Activated naive CD8-positive, alpha-beta T cell treated with anti-CD3 and anti-CD28 coated beads, Interleukin-2, amount 50 U/mL, for 24 hours (primary cell): ENCODE measurements at regions not wholly inside any gene's neighbourhood (a gene's known extent, or its start where the extent isn't known, plus 50 kb on each side); places are given as distances from the start of the nearest gene placed in this dataset.

Source experiments
- ATAC-seq: fragments of 150-1000 bp; cut with Tn5 transposase; one replicate; pipeline ENCODE4 v1.10.0; 2021
- DNase-seq: peaks from one replicate; pipeline ENCODE4 v3.0.0; 2021
- H3K27ac Mint-ChIP-seq: one replicate; pipeline ENCODE4 v1.8.0; 2021; ENCODE audit warnings: mild to moderate bottlenecking, mixed read lengths
- H3K27me3 Mint-ChIP-seq: one replicate; pipeline ENCODE4 v1.8.0; 2021; ENCODE audit warnings: mixed read lengths
- H3K36me3 Mint-ChIP-seq: one replicate; pipeline ENCODE4 v1.8.0; 2021; ENCODE audit warnings: low read depth, mixed read lengths
- H3K4me1 Mint-ChIP-seq: one replicate; pipeline ENCODE4 v1.8.0; 2021; ENCODE audit warnings: mixed read lengths
- H3K4me3 Mint-ChIP-seq: one replicate; pipeline ENCODE4 v1.8.0; 2021; ENCODE audit warnings: mild to moderate bottlenecking, moderate library complexity, mixed read lengths
- H3K9me3 Mint-ChIP-seq: one replicate; pipeline ENCODE4 v1.8.0; 2021; ENCODE audit warnings: mixed read lengths

DNA sequence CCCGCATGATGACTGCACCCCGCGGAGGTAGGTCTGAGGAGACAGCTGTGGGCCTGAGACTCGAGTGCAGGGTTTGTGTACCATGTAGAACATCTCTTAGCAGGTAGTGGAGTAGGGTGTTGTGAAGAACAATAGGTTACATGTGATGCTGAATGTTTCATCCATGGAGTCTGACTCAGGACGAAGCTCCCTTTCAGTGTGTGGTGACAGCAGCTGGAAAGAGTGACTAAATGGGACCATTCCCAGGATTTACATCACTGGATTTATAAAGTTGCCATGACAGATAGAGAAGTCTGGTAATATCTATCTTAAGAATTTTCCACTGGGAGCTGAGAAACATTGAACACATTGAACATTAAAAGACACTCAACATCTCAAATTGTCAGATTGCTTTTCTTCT is 259.6 kb upstream of the RGS6 start:
- ATAC-seq: no peak
- H3K9me3 Mint-ChIP-seq: peaks cover 4% of the 10 kb centered on the region
- no peak overlapping the region for H3K27ac Mint-ChIP-seq
- no peak for DNase-seq
- no peaks in the 10 kb centered on the region for H3K27me3 Mint-ChIP-seq
- peaks cover 11% of the 10 kb centered on the region for H3K4me1 Mint-ChIP-seq
- H3K36me3 Mint-ChIP-seq: peaks cover 54% of the 10 kb centered on the region
- no peak overlapping the region for H3K4me3 Mint-ChIP-seq

DNA sequence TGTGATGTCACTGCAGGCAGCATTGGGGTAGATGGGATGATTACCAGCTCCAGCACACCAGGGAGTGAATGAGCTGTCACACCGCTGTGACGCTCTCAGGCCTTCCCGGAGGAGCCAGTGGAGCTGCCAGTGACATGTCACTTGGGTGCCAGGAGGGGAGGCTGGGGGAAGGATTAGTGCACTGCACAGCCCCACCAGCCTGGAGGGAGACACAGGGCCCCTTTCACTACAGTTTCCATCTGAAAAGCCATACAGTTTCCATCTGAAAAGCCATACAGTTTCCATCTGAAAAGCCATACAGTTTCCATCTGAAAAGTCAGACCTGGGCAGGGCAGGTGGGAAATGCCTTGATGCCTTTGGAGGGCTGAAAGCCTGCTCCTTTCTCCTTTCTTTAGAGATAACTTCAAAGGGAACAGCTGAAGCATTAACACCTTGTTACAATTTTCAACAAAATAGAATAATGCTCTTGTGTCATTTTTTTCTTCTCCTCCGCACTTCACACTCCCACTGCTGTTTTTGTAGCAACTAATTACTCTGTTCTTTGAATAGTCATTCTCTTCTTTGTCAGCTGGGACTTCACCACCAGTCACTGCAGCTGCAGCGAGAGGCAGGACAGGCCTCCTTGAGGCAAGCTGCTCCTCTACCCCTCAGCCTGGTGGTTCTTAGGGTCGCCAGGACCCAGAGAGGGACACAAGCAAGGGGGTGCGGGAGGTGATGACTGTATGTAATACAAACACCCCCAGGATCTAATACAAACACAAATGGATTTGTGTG is 256.9 kb upstream of the RGS6 start:
- ATAC-seq (peak; percentile 36), DNase-seq (no peak)
- peaks cover 11% of the 10 kb centered on the region for H3K4me1 Mint-ChIP-seq
- H3K27me3 Mint-ChIP-seq: no peaks in the 10 kb centered on the region
- peaks cover 74% of the 10 kb centered on the region for H3K36me3 Mint-ChIP-seq
- H3K27ac Mint-ChIP-seq: no peak overlapping the region
- H3K9me3 Mint-ChIP-seq: peaks cover 4% of the 10 kb centered on the region
- no peak overlapping the region for H3K4me3 Mint-ChIP-seq

- peaks cover 72% of the 10 kb centered on the region for H3K36me3 Mint-ChIP-seq
- H3K4me1 Mint-ChIP-seq: peaks cover 11% of the 10 kb centered on the region
- H3K9me3 Mint-ChIP-seq: peaks cover 4% of the 10 kb centered on the region
- ATAC-seq: no peak
- no peak for DNase-seq
- no peak overlapping the region for H3K4me3 Mint-ChIP-seq
- no peak overlapping the region for H3K27ac Mint-ChIP-seq
- no peaks in the 10 kb centered on the region for H3K27me3 Mint-ChIP-seq
These were observed 256.3 kb upstream of the RGS6 start for GRCh38 chr14:71675900-71676287.

DNA sequence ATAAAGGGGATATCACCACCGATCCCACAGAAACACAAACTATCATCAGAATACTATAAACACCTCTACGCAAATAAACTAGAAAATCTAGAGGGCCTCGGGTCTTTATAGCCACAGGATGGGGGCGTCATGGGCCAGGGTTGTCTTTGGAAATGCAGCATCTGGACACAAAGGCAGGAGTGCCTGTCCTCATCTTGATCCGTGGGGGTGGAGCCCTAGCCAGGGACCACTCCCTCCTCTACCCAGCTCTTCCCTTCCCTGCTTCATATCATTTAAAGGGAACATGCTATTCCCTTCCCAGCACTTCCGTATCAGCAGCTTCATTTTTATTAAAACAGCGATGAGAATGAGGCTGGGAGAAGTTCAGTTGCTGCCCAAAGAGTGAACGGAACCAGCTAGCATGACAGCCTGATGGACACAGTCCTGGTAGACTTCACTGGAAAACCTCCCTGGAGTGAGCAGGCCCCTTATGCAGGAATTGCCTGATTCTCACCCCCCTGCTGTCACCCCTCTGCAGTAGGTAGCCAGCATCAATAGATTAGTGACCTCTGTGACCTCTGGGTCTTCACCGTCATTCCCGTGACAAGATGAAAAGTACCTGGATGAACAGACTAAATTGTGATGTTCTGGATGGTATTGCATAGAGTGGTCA is 251.4 kb upstream of the RGS6 start:
- no peak overlapping the region for H3K27ac Mint-ChIP-seq
- H3K36me3 Mint-ChIP-seq: peaks cover 48% of the 10 kb centered on the region
- H3K9me3 Mint-ChIP-seq: no peaks in the 10 kb centered on the region

GRCh38 chr14:71682337-71682736 is 249.9 kb upstream of the RGS6 start:
- no peaks in the 10 kb centered on the region for H3K27me3 Mint-ChIP-seq
- H3K4me1 Mint-ChIP-seq: no peaks in the 10 kb centered on the region
- no peaks in the 10 kb centered on the region for H3K9me3 Mint-ChIP-seq
- peaks cover 46% of the 10 kb centered on the region for H3K36me3 Mint-ChIP-seq
- H3K4me3 Mint-ChIP-seq: no peak overlapping the region
- ATAC-seq (no peak), DNase-seq (no peak)
- no peak overlapping the region for H3K27ac Mint-ChIP-seq

More for the DNA sequence above, 251.4 kb upstream of the RGS6 start:
- no peaks in the 10 kb centered on the region for H3K4me1 Mint-ChIP-seq
- no peaks in the 10 kb centered on the region for H3K27me3 Mint-ChIP-seq
- ATAC-seq (no peak), DNase-seq (no peak)
- no peak overlapping the region for H3K4me3 Mint-ChIP-seq

GRCh38 chr14:71684323-71684722 is 247.9 kb upstream of the RGS6 start:
- Mint-ChIP-seq H3K4me1 (no peaks in the 10 kb centered on the region), H3K27me3 (no peaks in the 10 kb centered on the region), H3K9me3 (no peaks in the 10 kb centered on the region), H3K4me3 (no peak overlapping the region), H3K36me3 (peaks cover 29% of the 10 kb centered on the region), H3K27ac (no peak overlapping the region)
- no peak for DNase-seq
- no peak for ATAC-seq

DNA sequence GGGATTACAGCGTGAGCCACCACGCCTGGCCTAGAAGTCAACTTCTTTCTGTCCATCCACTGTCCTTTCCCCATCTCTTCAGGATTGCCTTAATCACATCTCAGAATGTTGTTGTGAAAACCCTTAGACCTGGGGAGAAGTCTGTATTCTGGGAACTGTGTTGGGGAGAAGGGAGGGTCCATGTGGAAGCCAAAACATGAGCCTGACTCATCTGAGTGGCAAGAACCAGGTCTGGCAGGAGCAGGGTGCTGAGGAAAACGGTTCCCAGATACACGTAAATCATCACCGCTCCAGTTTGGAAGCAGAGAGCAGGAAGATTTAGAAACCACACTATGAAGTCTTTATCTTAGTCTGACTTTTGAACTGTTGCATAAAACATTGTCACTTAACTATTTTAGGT is 245.6 kb upstream of the RGS6 start:
- no peaks in the 10 kb centered on the region for H3K9me3 Mint-ChIP-seq
- no peak overlapping the region for H3K27ac Mint-ChIP-seq
- H3K36me3 Mint-ChIP-seq: peaks cover 34% of the 10 kb centered on the region
- no peak overlapping the region for H3K4me3 Mint-ChIP-seq
- DNase-seq: no peak
- H3K27me3 Mint-ChIP-seq: no peaks in the 10 kb centered on the region
- ATAC-seq: no peak
- no peaks in the 10 kb centered on the region for H3K4me1 Mint-ChIP-seq

DNA sequence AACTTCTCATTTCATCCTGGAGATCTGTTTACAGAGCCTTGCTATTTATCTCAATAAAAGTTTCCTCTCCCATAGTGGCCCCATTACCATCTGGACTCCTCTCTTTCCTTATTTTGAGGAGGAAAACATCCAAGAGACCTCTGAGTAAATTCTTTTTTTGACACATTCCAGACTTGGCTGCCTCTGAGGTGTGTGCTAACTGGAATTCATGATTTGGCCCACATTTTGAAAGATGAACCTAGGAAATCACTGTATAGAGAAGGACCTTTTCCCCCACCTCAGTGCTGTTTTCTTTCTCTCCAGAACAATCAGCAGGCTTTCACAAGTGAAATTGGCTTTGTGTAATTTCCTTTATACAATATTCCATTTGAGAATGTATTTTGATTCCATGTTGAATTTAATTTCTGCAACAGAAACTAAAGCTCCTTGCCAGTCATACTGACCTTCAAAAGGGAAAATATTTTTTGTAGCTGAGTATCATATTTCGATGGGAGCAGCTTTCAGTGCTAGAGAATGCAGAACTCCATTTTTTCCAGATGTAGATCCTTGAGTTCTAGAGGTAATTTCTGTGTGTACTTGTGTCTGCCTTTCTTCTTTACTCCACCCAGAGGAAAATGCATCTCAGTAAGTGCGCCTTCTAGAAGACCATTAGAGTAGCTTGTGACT is 244.9 kb upstream of the RGS6 start:
- no peaks in the 10 kb centered on the region for H3K9me3 Mint-ChIP-seq
- DNase-seq: no peak
- H3K27me3 Mint-ChIP-seq: no peaks in the 10 kb centered on the region
- H3K27ac Mint-ChIP-seq: no peak overlapping the region
- H3K36me3 Mint-ChIP-seq: peaks cover 37% of the 10 kb centered on the region
- H3K4me1 Mint-ChIP-seq: no peaks in the 10 kb centered on the region
- H3K4me3 Mint-ChIP-seq: no peak overlapping the region
- no peak for ATAC-seq

DNA sequence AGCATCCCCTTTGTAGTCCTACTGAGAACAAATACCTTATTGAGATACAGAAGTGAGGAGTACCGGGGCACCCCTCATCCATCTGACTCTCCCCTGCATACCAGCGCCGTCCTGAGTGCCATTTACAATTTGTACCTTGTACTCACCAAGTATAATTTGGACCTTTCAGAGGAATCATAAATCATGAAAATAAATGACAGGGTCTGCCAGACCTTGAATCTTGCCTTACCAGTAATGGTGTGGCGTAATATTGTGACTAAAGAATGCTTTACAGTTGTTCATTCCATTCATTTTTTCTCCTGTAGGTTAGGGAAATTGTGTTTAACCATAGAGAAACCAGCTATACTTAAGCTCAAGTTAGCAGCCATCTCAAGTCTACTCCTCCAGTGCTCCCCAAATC is 243.7 kb upstream of the RGS6 start:
- Mint-ChIP-seq H3K4me3 (no peak overlapping the region), H3K9me3 (no peaks in the 10 kb centered on the region), H3K27me3 (no peaks in the 10 kb centered on the region), H3K36me3 (peaks cover 39% of the 10 kb centered on the region), H3K4me1 (peaks cover 5% of the 10 kb centered on the region), H3K27ac (no peak overlapping the region)
- ATAC-seq: no peak
- no peak for DNase-seq

DNA sequence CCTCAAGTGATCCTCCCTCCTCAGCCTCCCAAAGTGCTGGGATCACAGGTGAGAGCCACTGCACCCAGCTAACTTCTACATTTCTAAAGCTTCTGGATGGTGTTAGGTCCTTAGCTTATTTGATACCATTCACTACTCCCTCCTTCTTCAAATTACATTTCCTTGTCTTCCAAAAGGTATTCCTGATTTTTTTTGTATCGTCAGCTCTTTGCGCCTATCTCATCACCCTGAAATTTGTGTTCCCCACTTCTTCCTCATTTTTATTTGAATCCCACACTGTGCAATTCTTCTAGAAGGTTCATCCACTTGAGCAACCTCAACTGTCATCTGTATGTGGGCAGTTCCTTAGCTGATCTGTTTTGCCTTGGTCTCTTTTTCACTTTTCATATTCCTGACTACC is 241.8 kb upstream of the RGS6 start:
- DNase-seq (no peak), ATAC-seq (no peak)
- Mint-ChIP-seq H3K27me3 (no peaks in the 10 kb centered on the region), H3K36me3 (peaks cover 34% of the 10 kb centered on the region), H3K4me1 (peaks cover 9% of the 10 kb centered on the region), H3K9me3 (no peaks in the 10 kb centered on the region), H3K27ac (no peak overlapping the region), H3K4me3 (no peak overlapping the region)

DNA sequence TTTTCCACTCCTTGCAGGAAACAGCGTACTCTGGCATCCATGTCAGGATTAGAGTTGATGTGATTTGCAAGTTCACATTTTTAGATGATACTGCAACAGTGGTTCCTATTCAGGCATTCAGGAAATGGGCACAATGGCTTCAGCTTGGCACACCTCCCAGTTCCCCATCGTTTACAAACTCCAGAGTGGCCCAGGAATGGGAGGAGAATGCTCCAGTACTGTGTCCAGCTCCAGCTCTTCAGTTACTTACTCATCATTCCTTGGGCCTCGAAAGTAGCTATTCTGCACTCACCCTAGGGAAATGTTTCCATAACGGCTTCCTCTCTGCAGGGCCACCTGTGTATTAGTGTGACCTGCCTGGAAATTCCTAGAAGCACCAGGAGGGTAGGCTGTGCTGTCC is 239.7 kb upstream of the RGS6 start:
- ATAC-seq (no peak), DNase-seq (no peak)
- Mint-ChIP-seq H3K27ac (no peak overlapping the region), H3K4me1 (peaks cover 15% of the 10 kb centered on the region), H3K27me3 (no peaks in the 10 kb centered on the region), H3K4me3 (no peak overlapping the region), H3K36me3 (peaks cover 37% of the 10 kb centered on the region), H3K9me3 (no peaks in the 10 kb centered on the region)

- DNase-seq (no peak), ATAC-seq (no peak)
- peaks cover 18% of the 10 kb centered on the region for H3K4me1 Mint-ChIP-seq
- H3K27ac Mint-ChIP-seq: peak overlapping the region; percentile 29
- no peaks in the 10 kb centered on the region for H3K27me3 Mint-ChIP-seq
- H3K9me3 Mint-ChIP-seq: no peaks in the 10 kb centered on the region
- H3K36me3 Mint-ChIP-seq: peaks cover 37% of the 10 kb centered on the region
- no peak overlapping the region for H3K4me3 Mint-ChIP-seq
These were observed 238.8 kb upstream of the RGS6 start for GRCh38 chr14:71693381-71693780.

- no peaks in the 10 kb centered on the region for H3K9me3 Mint-ChIP-seq
- no peaks in the 10 kb centered on the region for H3K27me3 Mint-ChIP-seq
- DNase-seq: no peak
These were observed 237.4 kb upstream of the RGS6 start for GRCh38 chr14:71694591-71695530.

DNA sequence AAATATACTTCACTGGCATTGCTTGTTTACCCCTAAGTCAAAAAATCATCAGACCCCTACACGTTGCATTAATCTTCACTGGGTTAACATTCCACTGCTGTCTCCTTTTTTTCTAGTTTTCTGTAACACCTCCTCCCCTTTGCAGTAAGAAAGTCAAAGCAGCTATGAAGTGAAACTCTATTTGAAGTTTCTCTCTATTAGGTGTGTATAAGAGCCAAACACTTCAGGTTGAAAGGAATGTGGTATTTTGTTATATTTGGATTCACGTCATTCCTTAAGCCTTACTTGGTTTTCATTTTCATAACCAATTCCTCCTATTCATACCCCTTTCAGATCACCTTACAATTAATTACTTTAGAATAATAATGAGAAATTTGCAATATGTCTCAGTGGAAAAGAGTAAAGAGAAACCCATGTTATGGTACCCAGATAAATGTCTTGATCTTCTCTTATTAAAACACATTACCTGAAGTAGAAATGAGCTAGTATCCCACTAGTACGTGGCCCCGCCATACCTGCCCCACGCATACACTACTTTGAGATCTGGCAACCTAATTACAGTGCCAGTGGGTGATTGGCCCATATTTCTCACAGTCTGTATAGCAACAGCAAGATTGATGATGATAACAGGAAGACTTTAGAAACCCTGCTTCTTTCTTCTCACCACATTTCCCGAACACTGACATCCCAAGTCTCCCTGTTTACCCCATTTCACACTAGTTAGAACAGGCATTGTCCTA is 236.4 kb upstream of the RGS6 start:
- H3K4me3 Mint-ChIP-seq: no peak overlapping the region
- H3K9me3 Mint-ChIP-seq: no peaks in the 10 kb centered on the region
- H3K36me3 Mint-ChIP-seq: peaks cover 46% of the 10 kb centered on the region
- ATAC-seq (no peak), DNase-seq (no peak)
- H3K4me1 Mint-ChIP-seq: peaks cover 18% of the 10 kb centered on the region
- no peaks in the 10 kb centered on the region for H3K27me3 Mint-ChIP-seq
- no peak overlapping the region for H3K27ac Mint-ChIP-seq

More at GRCh38 chr14:71694591-71695530, 237.4 kb upstream of the RGS6 start:
- Mint-ChIP-seq H3K4me3 (no peak overlapping the region), H3K4me1 (peaks cover 18% of the 10 kb centered on the region), H3K27ac (no peak overlapping the region), H3K36me3 (peaks cover 48% of the 10 kb centered on the region)
- no peak for ATAC-seq
